NCI-H2196 treated with DMSO at 0.1 percent for 48 hours (cell line): ENCODE measurements at regions not wholly inside any gene's neighbourhood (a gene's known extent, or its start where the extent isn't known, plus 50 kb on each side); places are given as distances from the start of the nearest gene placed in this dataset.
"Not testable (repeated sequence)": the region's sequence is repeated elsewhere in the genome, so short reads cannot be mapped to it uniquely, and the experiment has no call there.

Experiments
- DNase-seq: peaks from one replicate; lab custom pipeline; 2025; ENCODE audit not compliant: unreplicated experiment; lab: John Stamatoyannopoulos, UW

GRCh38 chr6:121544691-121545090 is 109.2 kb downstream of the GJA1 start:
- no peak for DNase-seq

DNA sequence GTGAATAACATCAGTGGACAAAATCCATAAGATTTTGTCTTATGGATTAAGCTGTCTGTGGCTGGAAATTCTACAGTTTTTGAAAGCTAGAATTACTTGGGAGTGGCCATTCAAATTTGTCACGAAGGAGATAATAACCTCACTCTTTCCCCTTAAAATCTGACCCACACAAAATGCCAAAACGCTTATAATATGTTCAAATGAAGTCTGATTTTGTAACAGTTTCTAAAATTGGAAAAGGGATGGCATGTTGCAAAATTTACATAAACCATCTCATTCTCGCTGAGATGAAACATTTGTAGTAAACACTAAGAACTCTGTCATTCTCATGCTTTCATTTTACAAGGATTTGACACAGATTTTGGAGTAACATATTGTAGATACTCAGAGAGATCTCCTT is 112.7 kb downstream of the GJA1 start:
- DNase-seq, result no peak

DNA sequence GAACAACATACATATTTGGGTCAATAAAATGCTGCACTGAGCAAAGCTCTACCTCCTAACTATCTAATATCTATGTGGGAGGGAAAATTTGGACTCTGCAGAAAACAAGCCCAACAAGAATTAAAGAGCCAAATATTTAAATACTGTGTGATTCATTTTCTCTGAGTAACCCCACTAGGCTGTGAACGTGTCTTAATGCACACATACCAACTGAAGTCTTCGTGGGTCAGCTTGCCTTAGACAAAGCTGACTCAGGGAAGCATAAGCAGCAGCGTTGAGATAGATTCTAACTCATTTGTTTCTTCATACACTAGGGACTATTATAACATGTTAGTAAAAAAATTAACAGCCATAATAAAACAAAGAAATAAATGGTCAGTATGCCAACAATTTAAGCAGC is 114.3 kb downstream of the GJA1 start:
- DNase-seq, result no peak

GRCh38 chr6:121550491-121551010 is 115.1 kb downstream of the GJA1 start:
- DNase-seq, result no peak

DNA sequence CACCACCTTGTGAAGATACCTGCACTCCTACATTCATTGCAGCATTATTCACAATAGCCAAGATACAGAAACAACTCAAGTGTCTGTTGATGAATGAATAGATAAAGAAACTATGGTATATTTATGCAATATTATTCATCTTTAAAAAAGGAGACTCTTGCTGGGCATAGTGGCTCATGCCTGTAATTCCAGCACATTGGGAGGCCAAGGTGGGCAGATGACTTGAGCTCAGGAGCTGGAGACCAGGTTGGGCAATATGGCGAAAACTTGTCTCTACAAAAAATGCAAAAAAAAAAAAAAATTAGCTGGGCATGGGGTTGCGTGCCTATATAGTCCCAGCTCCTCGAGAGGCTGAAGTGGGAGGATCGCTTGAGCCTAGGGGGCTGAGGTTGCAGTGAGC is 119.8 kb downstream of the GJA1 start:
- no peak for DNase-seq

DNA sequence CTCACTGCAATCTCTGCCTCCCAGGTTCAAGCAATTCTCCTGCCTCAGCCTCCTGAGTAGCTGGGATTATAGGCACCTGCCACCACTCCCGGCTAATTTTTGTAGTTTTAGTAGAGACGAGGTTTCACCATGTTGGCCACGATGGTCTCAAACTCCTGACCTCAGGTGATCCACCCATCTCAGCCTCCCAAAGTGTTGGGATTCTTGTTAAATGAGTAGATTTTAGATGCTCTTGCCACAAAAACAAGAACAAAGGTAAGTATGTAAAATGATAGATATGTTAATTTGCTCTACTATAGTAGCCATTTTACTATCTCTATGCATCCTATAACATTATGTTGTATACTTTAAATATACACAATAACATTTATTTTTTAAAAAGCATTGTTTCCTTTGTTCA is 120.7 kb downstream of the GJA1 start:
- DNase-seq, result not testable (repeated sequence)

- no peak for DNase-seq
These were observed 121.9 kb downstream of the GJA1 start for GRCh38 chr6:121557146-121557940.

DNA sequence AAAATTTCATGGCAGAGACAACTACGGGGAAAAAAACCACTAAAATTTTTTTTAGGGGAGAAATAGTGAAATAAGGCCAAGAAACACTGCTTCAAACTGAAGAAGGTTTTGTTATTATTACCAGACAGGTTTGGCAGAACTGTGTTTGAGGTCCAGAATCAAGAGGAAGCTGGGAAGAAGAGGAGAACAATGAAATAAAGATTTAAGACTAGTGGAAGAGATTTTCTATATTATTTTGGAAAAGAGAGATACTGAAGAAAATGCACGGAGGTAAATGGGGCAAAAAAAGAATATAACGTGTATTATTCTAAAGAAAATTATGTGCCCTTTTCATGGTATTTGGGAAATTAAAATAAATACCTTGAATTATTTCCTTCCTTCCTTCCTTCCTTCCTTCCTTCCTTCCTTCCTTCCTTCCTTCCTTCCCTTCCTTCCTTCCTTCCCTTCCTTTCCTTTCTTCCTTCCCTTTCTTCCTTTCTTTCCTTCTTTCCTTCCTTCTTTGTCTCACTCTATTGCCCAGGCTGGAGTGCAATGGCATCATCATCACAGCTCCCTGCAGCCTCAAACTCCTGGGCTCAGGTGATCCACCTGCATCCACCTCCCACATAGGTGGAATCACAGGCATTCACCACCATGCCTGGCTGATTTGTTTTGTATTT is 124.3 kb downstream of the GJA1 start:
- DNase-seq, result no peak

GRCh38 chr6:121560476-121560875 is 125.0 kb downstream of the GJA1 start:
- DNase-seq, result no peak

DNA sequence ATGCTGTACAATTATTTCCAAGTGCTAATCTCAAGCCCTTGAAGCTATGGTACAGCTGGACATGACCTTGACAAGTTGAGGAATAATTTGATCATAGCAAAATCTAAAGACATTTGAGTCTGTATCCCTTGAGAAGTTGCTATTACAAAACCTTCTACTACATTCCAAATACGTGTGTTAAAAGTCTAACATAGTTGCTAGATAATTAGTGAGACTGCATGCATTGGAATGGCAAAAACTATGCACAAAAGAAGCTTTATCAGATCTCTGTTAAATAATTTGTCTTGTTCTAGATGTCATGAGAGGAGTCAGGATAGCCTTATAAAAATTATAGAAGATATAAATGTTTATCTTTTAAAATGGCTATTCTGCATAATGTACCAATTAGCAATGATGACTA is 127.8 kb downstream of the GJA1 start:
- DNase-seq, result no peak

DNA sequence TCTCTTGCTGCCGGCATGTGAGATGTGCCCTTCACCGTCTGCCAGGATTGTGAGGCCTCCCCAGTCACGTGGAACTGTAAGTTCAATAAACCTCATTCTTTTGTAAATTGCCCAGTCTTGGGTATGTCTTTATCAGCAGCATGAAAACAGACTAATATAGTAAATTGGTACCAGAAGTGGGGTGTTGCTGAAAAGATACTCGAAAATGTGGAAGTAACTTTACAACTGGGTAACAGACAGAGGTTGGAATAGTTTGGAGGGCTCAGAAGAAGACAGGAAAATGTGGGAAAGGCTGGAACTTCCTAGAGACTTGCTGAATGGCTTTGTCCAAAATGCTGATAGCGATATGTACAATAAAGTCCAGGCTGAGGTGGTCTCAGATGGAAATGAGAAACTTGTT is 129.1 kb downstream of the GJA1 start:
- not testable (repeated sequence) for DNase-seq

DNA sequence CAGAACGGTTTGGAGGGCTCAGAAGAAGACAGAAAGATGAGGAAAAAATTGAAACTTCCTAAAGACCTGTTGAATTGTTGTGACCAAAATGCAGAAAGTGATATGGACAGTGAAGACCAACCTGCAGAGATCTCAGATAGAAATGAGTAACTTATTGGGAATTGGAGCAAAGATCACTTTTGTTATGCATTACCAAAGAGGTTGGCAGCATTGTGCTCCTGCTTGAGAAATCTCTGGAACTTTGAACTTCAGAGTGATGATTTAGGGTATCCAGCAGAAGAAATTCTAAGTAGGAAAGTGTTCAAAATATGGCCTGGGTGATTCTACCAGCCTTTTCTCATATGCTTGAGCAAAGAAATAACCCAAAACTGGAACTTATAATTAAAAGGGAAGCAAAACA is 136.0 kb downstream of the GJA1 start:
- no peak for DNase-seq

DNA sequence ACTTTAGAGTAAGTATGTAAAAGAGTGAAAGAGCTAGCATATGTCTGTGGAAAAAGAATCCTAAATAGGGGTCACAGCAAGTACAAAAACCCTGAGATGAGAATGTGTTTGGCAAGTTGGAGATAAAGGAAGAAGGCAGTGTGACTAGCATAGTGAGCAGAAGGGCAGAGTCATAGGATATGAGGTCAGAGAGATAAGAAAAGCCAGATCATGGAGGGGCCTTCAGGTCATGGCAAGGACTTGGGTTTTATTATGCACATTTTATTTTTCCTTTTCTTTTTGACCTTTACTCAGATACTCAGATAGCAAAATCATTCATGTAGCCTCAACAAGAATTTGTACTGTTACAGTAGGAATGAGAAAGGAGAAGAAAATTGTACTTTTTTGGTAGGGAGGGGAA is 138.0 kb downstream of the GJA1 start:
- DNase-seq, result no peak

DNA sequence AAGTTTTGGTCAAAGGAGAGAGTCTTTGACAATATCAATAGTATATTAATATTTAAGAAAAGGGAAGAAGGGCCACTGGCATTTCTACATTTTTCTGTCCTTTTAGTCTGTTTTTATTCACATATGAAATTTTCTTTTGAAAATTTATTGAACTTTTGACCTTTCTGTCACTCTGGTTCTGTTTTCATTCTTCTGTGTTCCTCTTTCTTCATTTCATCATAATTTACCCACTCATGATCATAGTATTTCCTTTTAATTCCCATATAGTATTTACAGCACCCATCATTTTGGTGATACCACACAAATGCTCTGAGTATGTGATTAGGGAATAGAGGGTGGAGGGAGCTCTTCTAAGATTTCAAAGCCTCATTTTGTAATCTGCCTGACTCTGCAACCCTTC is 142.8 kb downstream of the GJA1 start:
- DNase-seq, result no peak

- DNase-seq, result no peak
These were observed 144.0 kb downstream of the GJA1 start for GRCh38 chr6:121579478-121579877.

DNA sequence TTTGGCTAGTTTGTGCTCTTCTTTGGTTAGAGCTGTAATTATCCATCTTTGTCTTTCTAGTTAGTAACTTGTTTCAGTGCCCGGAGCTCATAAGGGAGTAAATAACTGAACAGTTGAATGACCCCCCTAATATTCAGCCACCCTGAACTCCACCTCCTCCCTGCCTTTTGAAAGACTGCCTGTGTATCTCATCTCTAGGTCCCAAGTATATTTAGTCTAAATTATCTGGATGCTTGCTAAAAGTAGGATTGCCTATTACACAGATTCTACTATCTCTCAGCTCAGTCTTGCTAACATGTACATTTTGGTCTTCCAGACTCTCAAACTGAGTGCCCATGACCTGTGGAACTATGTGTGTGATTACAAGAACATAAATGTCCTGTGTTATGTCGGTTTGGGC is 145.9 kb downstream of the GJA1 start:
- DNase-seq, result no peak

DNA sequence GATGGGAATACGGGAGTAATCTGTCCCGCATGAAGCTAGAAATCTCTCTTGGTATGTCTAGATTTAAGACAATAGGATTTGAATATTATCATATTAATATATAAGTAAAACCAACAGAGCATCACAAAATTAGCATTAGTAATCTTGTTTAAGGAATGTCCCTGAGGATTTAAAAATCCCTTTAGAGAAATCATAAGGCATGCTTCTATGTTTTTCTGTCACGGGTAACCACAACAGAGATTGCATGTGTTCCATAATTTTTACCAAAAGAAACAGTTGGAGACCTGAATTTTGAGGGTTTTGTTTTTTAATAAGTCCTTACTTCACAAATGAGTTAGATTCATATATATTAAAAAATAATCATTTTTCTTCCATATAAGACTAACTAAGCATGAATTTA is 146.8 kb downstream of the GJA1 start:
- no peak for DNase-seq

- no peak for DNase-seq
These were observed 149.3 kb downstream of the GJA1 start for GRCh38 chr6:121584586-121585369.

- DNase-seq, result no peak
These were observed 155.0 kb downstream of the GJA1 start for GRCh38 chr6:121590438-121590837.

- DNase-seq, result no peak
These were observed 155.5 kb downstream of the GJA1 start for GRCh38 chr6:121590916-121591315.

GRCh38 chr6:121592261-121592935 is 157.0 kb downstream of the GJA1 start:
- no peak for DNase-seq
